OCI-LY1 (cell line): ENCODE measurements at regions not wholly inside any gene's neighbourhood (a gene's known extent, or its start where the extent isn't known, plus 50 kb on each side); places are given as distances from the start of the nearest gene placed in this dataset.

ENCODE experiments used
- CTCF ChIP-seq: fragments of 200-600 bp; sonication (generic), shearing (Covaris generic); IDR thresholded peaks from 2 replicates; pipeline ENCODE4 v1.5.1; 2017; ENCODE audit warnings: mild to moderate bottlenecking, antibody characterized with exemption, low read length, moderate library complexity, mixed read lengths
- EZH2 ChIP-seq: fragments of 200-600 bp; sonication (generic), shearing (Covaris generic); IDR thresholded peaks from 2 replicates; pipeline ENCODE4 v1.8.0; 2017; ENCODE audit warnings: borderline replicate concordance, mixed run types, mild to moderate bottlenecking, antibody characterized with exemption, low read length, moderate library complexity, mixed read lengths

- no peak for TF ChIP-seq EZH2
- TF ChIP-seq CTCF: no peak
Measured at GRCh38 chr1:219432191-219432606, 180.7 kb downstream of the ZC3H11B start.
